Fibroblast of pulmonary artery (primary cell): ENCODE measurements at regions not wholly inside any gene's neighbourhood (a gene's known extent, or its start where the extent isn't known, plus 50 kb on each side); places are given as distances from the start of the nearest gene placed in this dataset.

ENCODE experiments used
- DNase-seq: peaks from one replicate; pipeline ENCODE4 v3.0.0-alpha.2; 2010; ENCODE audit warnings: low read depth
- H3K4me3 ChIP-seq: replicated peaks from 2 replicates; pipeline ENCODE4 v1.5.1; 2011; ENCODE audit warnings: low read depth, mild to moderate bottlenecking, control low read depth, low read length, moderate library complexity
- CTCF ChIP-seq: IDR thresholded peaks from 2 replicates; pipeline ENCODE4 v1.5.1; 2011; ENCODE audit warnings: mild to moderate bottlenecking, control low read depth, low read length, inconsistent platforms; ENCODE audit errors: missing control alignments

DNA sequence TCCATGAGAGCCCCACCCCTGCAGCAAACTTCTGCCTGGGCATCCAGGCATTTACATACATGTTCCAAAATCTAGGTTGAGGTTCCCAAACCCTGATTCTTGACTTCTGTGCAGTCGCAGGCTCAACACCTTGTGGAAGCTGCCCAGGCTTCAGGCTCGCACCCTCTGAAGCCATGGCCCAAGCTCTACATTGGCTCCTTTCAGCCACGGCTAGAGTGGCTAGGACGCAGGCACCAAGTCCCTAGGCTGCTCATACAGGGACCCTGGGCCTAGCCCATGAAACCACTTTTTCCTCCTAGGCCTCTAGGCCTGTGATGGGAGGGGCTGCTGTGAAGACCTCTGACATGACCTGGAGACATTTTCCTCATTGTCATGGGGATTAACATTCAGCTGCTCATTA, 172.8 kb upstream of the SATB1 start:
- DNase-seq = no peak
- no peak overlapping the region for H3K4me3 ChIP-seq
- no peak for TF ChIP-seq CTCF

GRCh38 chr3:18593231-18593630, 168.1 kb upstream of the SATB1 start:
- DNase-seq = no peak
- no peak for TF ChIP-seq CTCF
- no peak overlapping the region for H3K4me3 ChIP-seq

GRCh38 chr3:18591120-18591519, 166.0 kb upstream of the SATB1 start:
- H3K4me3 ChIP-seq = no peak overlapping the region
- no peak for TF ChIP-seq CTCF
- DNase-seq = no peak

GRCh38 chr3:18586076-18586475, 160.9 kb upstream of the SATB1 start:
- no peak for DNase-seq
- no peak overlapping the region for H3K4me3 ChIP-seq
- no peak for TF ChIP-seq CTCF

DNA sequence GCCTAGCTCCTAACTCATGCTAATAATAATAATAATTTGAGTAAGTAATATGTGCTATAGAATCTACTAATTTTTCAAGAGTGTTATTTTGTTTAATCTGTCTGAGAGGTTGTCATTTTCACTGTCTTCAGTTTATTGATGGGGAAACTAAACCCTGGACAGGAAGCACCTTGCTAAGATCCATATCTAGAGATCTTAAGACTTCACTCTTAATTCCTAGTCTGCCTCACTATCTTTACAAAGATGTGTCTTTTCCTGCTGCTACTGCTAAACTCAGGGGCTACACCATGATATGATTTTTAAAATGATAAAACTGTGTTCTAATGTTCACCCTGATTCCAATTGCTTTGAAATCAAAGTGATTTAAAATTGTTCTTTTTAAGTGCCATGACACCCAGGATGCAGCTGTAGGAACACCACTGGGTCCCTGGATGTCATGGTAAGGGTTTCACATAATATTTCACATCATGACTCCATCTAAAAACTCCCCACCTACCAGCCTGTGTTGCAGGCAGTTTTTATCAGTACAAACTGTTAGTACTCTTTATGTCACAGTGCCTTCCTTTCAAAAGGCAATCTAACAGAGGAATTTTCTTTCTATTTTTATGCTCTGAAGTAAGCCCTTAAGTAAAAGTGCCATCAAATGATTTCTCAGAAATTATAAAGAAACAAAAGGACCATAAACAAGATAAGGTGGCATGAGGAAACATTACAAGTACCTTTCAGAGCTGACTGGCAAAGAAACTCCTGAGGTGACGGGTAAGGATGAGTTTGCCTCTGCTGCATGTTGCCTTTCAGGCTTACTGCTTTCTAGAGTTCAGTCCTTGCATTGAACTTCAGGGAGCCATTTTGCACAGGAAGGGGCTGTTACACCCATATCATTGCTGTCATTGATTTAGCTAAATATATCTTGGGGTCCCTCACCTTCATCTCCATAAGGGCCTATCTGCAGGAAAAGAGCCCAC, 160.1 kb upstream of the SATB1 start:
- TF ChIP-seq CTCF = no peak
- no peak overlapping the region for H3K4me3 ChIP-seq
- no peak for DNase-seq

DNA sequence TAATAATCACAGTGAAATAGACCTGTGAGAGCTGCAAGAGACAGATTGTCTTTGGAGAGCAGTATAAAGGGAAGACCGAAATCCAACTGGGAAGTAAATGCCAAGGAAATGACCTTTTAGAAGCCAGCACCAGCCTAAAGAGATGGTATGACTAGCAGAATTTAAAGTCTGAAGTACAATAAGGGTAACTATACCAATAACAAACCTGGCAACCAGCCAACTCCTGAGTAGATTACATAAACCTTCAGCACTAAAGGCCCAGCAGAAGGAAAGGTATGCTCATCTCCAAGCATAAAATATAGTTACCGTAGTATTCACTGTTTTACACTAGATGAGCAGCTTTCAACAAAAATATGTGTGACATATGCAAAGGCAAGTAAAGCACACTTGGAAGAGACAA, 155.1 kb upstream of the SATB1 start:
- TF ChIP-seq CTCF = no peak
- no peak overlapping the region for H3K4me3 ChIP-seq
- DNase-seq = no peak

GRCh38 chr3:18579661-18580060, 154.5 kb upstream of the SATB1 start:
- H3K4me3 ChIP-seq = no peak overlapping the region
- no peak for TF ChIP-seq CTCF
- no peak for DNase-seq
